H9 (cell line): ENCODE measurements at regions not wholly inside any gene's neighbourhood (a gene's known extent, or its start where the extent isn't known, plus 50 kb on each side); places are given as distances from the start of the nearest gene placed in this dataset.

Experiments
- DNase-seq: peaks from one replicate; pipeline ENCODE4 v3.0.0-alpha.2; 2017
- H2AFZ ChIP-seq: one replicate; pipeline ENCODE4 v1.6.1; 2013; ENCODE audit warnings: mild to moderate bottlenecking, low read length, control low read depth, moderate library complexity
- H2AK5ac ChIP-seq: 2 replicates; pipeline ENCODE4 v1.6.1; 2013; ENCODE audit warnings: low read length, control low read depth, mixed read lengths; ENCODE audit not compliant: insufficient read length
- H2BK120ac ChIP-seq: one replicate; pipeline ENCODE4 v1.6.1; 2013; ENCODE audit warnings: low read depth, mild to moderate bottlenecking, low read length, control low read depth, inconsistent platforms; ENCODE audit not compliant: poor library complexity, severe bottlenecking
- H2BK12ac ChIP-seq: 2 replicates; pipeline ENCODE4 v1.6.1; 2013; ENCODE audit warnings: low read length, control low read depth, mixed read lengths, low read depth; ENCODE audit not compliant: insufficient read length
- H2BK15ac ChIP-seq: 2 replicates; pipeline ENCODE4 v1.6.1; 2013; ENCODE audit warnings: low read depth, low read length, control low read depth
- H2BK20ac ChIP-seq: one replicate; pipeline ENCODE4 v1.6.1; 2013; ENCODE audit warnings: low read depth, mild to moderate bottlenecking, low read length, control low read depth, inconsistent platforms; ENCODE audit not compliant: poor library complexity, severe bottlenecking
- H2BK5ac ChIP-seq: 2 replicates; pipeline ENCODE4 v1.6.1; 2013; ENCODE audit warnings: low read length, control low read depth, mixed read lengths; ENCODE audit not compliant: insufficient read length
- H3K14ac ChIP-seq: 2 replicates; pipeline ENCODE4 v1.6.1; 2013; ENCODE audit warnings: low read length, control low read depth; ENCODE audit not compliant: insufficient read depth
- H3K18ac ChIP-seq: 2 replicates; pipeline ENCODE4 v1.6.1; 2013; ENCODE audit warnings: low read depth, mild to moderate bottlenecking, mixed read lengths, low read length, control low read depth; ENCODE audit not compliant: insufficient read length
- H3K23ac ChIP-seq: 2 replicates; pipeline ENCODE4 v1.6.1; 2013; ENCODE audit warnings: low read length, control low read depth, mixed read lengths, low read depth; ENCODE audit not compliant: insufficient read length
- H3K23me2 ChIP-seq: 2 replicates; pipeline ENCODE4 v1.6.1; 2013; ENCODE audit warnings: low read depth, mild to moderate bottlenecking, mixed read lengths, low read length, control low read depth; ENCODE audit not compliant: insufficient read length, poor library complexity, severe bottlenecking
- H3K27ac ChIP-seq: 2 replicates; pipeline ENCODE4 v1.5.1; 2013; ENCODE audit warnings: low read length, control low read depth, mixed read lengths, low read depth; ENCODE audit not compliant: insufficient read length
- H3K27me3 ChIP-seq: 2 replicates; pipeline ENCODE4 v1.6.1; 2013; ENCODE audit warnings: low read length, control low read depth, inconsistent platforms; ENCODE audit not compliant: insufficient read depth
- H3K4ac ChIP-seq: 2 replicates; pipeline ENCODE4 v1.6.1; 2013; ENCODE audit warnings: low read depth, mild to moderate bottlenecking, control low read depth, inconsistent platforms, low read length, moderate library complexity
- H3K4me1 ChIP-seq: 2 replicates; pipeline ENCODE4 v1.6.1; 2013; ENCODE audit warnings: low read length, control low read depth, inconsistent platforms; ENCODE audit not compliant: insufficient read depth
- H3K4me2 ChIP-seq: 2 replicates; pipeline ENCODE4 v1.6.1; 2013; ENCODE audit warnings: low read length, control low read depth, mixed read lengths; ENCODE audit not compliant: insufficient read length, insufficient read depth
- H3K56ac ChIP-seq: 2 replicates; pipeline ENCODE4 v1.6.1; 2013; ENCODE audit warnings: low read depth, mild to moderate bottlenecking, mixed read lengths, low read length, control low read depth; ENCODE audit not compliant: insufficient read length
- H3K79me1 ChIP-seq: 2 replicates; pipeline ENCODE4 v1.6.1; 2013; ENCODE audit warnings: low read depth, mild to moderate bottlenecking, moderate library complexity, low read length, control low read depth, inconsistent platforms; ENCODE audit not compliant: insufficient read depth, poor library complexity, severe bottlenecking
- H3K79me2 ChIP-seq: 2 replicates; pipeline ENCODE4 v1.6.1; 2013; ENCODE audit warnings: low read length, control low read depth, inconsistent platforms; ENCODE audit not compliant: insufficient read depth
- H3K9ac ChIP-seq: 2 replicates; pipeline ENCODE4 v1.6.1; 2013; ENCODE audit warnings: low read length, control low read depth, mixed read lengths; ENCODE audit not compliant: insufficient read length; ENCODE audit errors: extremely low read depth
- H3K9me3 ChIP-seq: one replicate; pipeline ENCODE4 v1.6.1; 2013; ENCODE audit warnings: low read depth, low read length, inconsistent platforms; ENCODE audit not compliant: control insufficient read depth
- H3T11ph ChIP-seq: one replicate; pipeline ENCODE4 v1.6.1; 2013; ENCODE audit warnings: mild to moderate bottlenecking, low read length, control low read depth, inconsistent platforms
- H4K20me1 ChIP-seq: one replicate; pipeline ENCODE4 v1.6.1; 2013; ENCODE audit not compliant: control insufficient read depth, insufficient read length, insufficient read depth
- H4K5ac ChIP-seq: 2 replicates; pipeline ENCODE4 v1.6.1; 2013; ENCODE audit warnings: low read depth, mild to moderate bottlenecking, mixed read lengths, low read length, control low read depth; ENCODE audit not compliant: insufficient read length
- H4K8ac ChIP-seq: replicated peaks from 2 replicates; pipeline ENCODE4 v1.6.1; 2013; ENCODE audit warnings: low read length, control low read depth, mixed read lengths, low read depth; ENCODE audit not compliant: insufficient read length
- H4K91ac ChIP-seq: 2 replicates; pipeline ENCODE4 v1.6.1; 2013; ENCODE audit warnings: low read depth, mild to moderate bottlenecking, moderate library complexity, mixed read lengths, low read length, control low read depth; ENCODE audit not compliant: insufficient read length
- H3K27ac Mint-ChIP-seq, 3 experiments: 2 replicates in 2 of 3; 3 replicates in 1 of 3; pipeline ENCODE4 v1.8.0; 2020 to 2021; ENCODE audit warnings: mixed read lengths in 3 of 3, mild to moderate bottlenecking in 1 of 3, moderate library complexity in 1 of 3
- H3K27me3 Mint-ChIP-seq: 2 replicates; pipeline ENCODE4 v1.8.0; 2021; ENCODE audit warnings: low read depth, mild to moderate bottlenecking, moderate library complexity, mixed read lengths
- H3K36me3 Mint-ChIP-seq, 3 experiments: 2 replicates in 2 of 3; 3 replicates in 1 of 3; pipeline ENCODE4 v1.8.0; 2020 to 2021; ENCODE audit warnings: low read depth in 3 of 3, mixed read lengths in 3 of 3; ENCODE audit not compliant: insufficient read depth in 1 of 3
- H3K4me1 Mint-ChIP-seq, 2 experiments: 2 replicates each; pipeline ENCODE4 v1.8.0; 2020; ENCODE audit warnings: mixed read lengths in 2 of 2
- H3K4me3 Mint-ChIP-seq, 2 experiments: 2 replicates in 1 of 2; 3 replicates in 1 of 2; pipeline ENCODE4 v1.8.0; 2020 to 2021; ENCODE audit warnings: mild to moderate bottlenecking in 2 of 2, mixed read lengths in 2 of 2, moderate library complexity in 1 of 2
- H3K9me3 Mint-ChIP-seq, 2 experiments: 2 replicates in 1 of 2; 3 replicates in 1 of 2; pipeline ENCODE4 v1.8.0; 2020; ENCODE audit warnings: mild to moderate bottlenecking in 2 of 2, mixed read lengths in 2 of 2, moderate library complexity in 1 of 2
- CTCF ChIP-seq: fragments of 200-600 bp; sonication (generic); conservative IDR thresholded peaks from 3 replicates; pipeline ENCODE4 v1.8.0; 2021; ENCODE audit warnings: antibody characterized with exemption, mild to moderate bottlenecking
- WGBS: extraction: QIAGEN DNeasy Blood & Tissue Kit; methylation state at CpG from one replicate; pipeline ENCODE4 v1.1.7; 2013; ENCODE audit warnings: missing lambda C conversion rate, low lambda C conversion rate, mixed read lengths; ENCODE audit not compliant: insufficient read length; ENCODE audit errors: extremely low coverage; 5-methylcytosine and 5-hydroxymethylcytosine counted together

- H3K79me1 ChIP-seq = no peaks in the 10 kb centered on the region
- DNase-seq = no peak
- H3K79me2 ChIP-seq = no peaks in the 10 kb centered on the region
- H3K9ac ChIP-seq = no peak overlapping the region
- no peak overlapping the region for H4K91ac ChIP-seq
- WGBS = no CpG with 5 or more reads among the region's 29 CpGs
- H4K20me1 ChIP-seq = no peaks in the 10 kb centered on the region
- no peaks in the 10 kb centered on the region for H3K9me3 ChIP-seq
- Mint-ChIP-seq H3K27ac (no peak overlapping the region), H3K4me1 (peaks cover 25 to 38% of the 10 kb centered on the region in 2 experiments), H3K36me3 (no peaks in the 10 kb centered on the region), H3K27me3 (peaks cover 50% of the 10 kb centered on the region), H3K4me3 (peak overlapping the region; percentile 58 to 70; a peak in 4 of 5 replicates), H3K9me3 (no peaks in the 10 kb centered on the region)
- no peak overlapping the region for H4K8ac ChIP-seq
- H3K56ac ChIP-seq = no peak overlapping the region
- H2BK12ac ChIP-seq = no peak overlapping the region
- TF ChIP-seq CTCF = no peak
- H3K27ac ChIP-seq = no peak overlapping the region
- H3K4me2 ChIP-seq = peak overlapping the region; percentile 33
- H3K14ac ChIP-seq = no peak overlapping the region
- peaks cover 3% of the 10 kb centered on the region; the same call in 1 of the 2 replicates for H3K4me1 ChIP-seq
- H2BK20ac ChIP-seq = no peak overlapping the region
- H2AFZ ChIP-seq = no peak overlapping the region
- no peak overlapping the region for H2BK5ac ChIP-seq
- H3K23me2 ChIP-seq = peaks cover 8% of the 10 kb centered on the region
- no peak overlapping the region for H2BK120ac ChIP-seq
- H3K18ac ChIP-seq = no peak overlapping the region
- no peak overlapping the region for H4K5ac ChIP-seq
- no peak overlapping the region for H3K4ac ChIP-seq
- H2BK15ac ChIP-seq = no peak overlapping the region
- H3K27me3 ChIP-seq = no peaks in the 10 kb centered on the region; the same call in 1 of the 2 replicates
- no peak overlapping the region for H3T11ph ChIP-seq
- no peak overlapping the region for H3K23ac ChIP-seq
- H2AK5ac ChIP-seq = no peak overlapping the region
These were observed 173.1 kb upstream of the RTL1 start for GRCh38 chr14:101076451-101077198.
